ENCODE measurements at regions not wholly inside any gene's neighbourhood (a gene's known extent, or its start where the extent isn't known, plus 50 kb on each side); places are given as distances from the start of the nearest gene placed in this dataset.

GRCh38 chr3:127088511-127089351 is 104.2 kb upstream of the PRR23E start:
- DNase-seq, result no peak

- no peak for DNase-seq
Measured at GRCh38 chr3:127089486-127090145, 103.3 kb upstream of the PRR23E start.

GRCh38 chr3:127090218-127091160 is 102.4 kb upstream of the PRR23E start:
- DNase-seq, result no peak

GRCh38 chr3:127091376-127091775 is 101.6 kb upstream of the PRR23E start:
- no peak for DNase-seq

- DNase-seq, result no peak
Measured at GRCh38 chr3:127092368-127092767, 100.6 kb upstream of the PRR23E start.

GRCh38 chr3:127092776-127093175 is 100.2 kb upstream of the PRR23E start:
- no peak for DNase-seq

- DNase-seq, result no peak
Measured at GRCh38 chr3:127093312-127093711, 99.6 kb upstream of the PRR23E start.

GRCh38 chr3:127095774-127096173 is 97.2 kb upstream of the PRR23E start:
- DNase-seq, result no peak

- DNase-seq, result no peak
Measured at GRCh38 chr3:127096256-127097071, 96.5 kb upstream of the PRR23E start.

- DNase-seq, result no peak
Measured at GRCh38 chr3:127097072-127097405, 95.9 kb upstream of the PRR23E start.

GRCh38 chr3:127097481-127097880 is 95.5 kb upstream of the PRR23E start:
- DNase-seq, result no peak

GRCh38 chr3:127099982-127100381 is 92.9 kb upstream of the PRR23E start:
- no peak for DNase-seq

GRCh38 chr3:127100459-127101410 is 92.2 kb upstream of the PRR23E start:
- DNase-seq, result no peak

- peak in 10 of 56 donors; percentile 8 to 48 (median 25) for DNase-seq
Measured at GRCh38 chr3:127101411-127102187, 91.3 kb upstream of the PRR23E start.

GRCh38 chr3:127102188-127102520 is 90.8 kb upstream of the PRR23E start:
- peak in 1 of 56 donors; percentile 18 for DNase-seq

- no peak for DNase-seq
Measured at GRCh38 chr3:127102587-127102986, 90.3 kb upstream of the PRR23E start.

- DNase-seq, result no peak
Measured at GRCh38 chr3:127103080-127103479, 89.9 kb upstream of the PRR23E start.

- DNase-seq, result no peak
Measured at GRCh38 chr3:127104586-127104985, 88.3 kb upstream of the PRR23E start.

GRCh38 chr3:127105587-127105986 is 87.3 kb upstream of the PRR23E start:
- no peak for DNase-seq
